Panc1 (cell line): ENCODE measurements at regions not wholly inside any gene's neighbourhood (a gene's known extent, or its start where the extent isn't known, plus 50 kb on each side); places are given as distances from the start of the nearest gene placed in this dataset.
"Not testable (repeated sequence)": the region's sequence is repeated elsewhere in the genome, so short reads cannot be mapped to it uniquely, and the experiment has no call there.

Experiments
- ATAC-seq: fragments of 200-7000 bp; cut with Tn5 transposase; 2 replicates; pipeline ENCODE4 v1.9.1; 2020; ENCODE audit warnings: mild to moderate bottlenecking, moderate library complexity
- BruUV-seq: library from RNA; stranded (reverse); fragments of 400-500 nt; replicated peaks from 2 replicates; lab custom pipeline; 2021; lab: Mats Ljungman, UMichigan
- CTCF ChIA-PET: fragments of 300-600 bp; sonication (Branson Sonifier 250); formaldehyde crosslinking; loops from one replicate; lab custom pipeline; 2022; ENCODE audit warnings: antibody characterized with exemption; lab: Charles Lee
- POLR2A ChIA-PET: fragments of 300-600 bp; sonication (Branson Sonifier 250); formaldehyde crosslinking; loops from one replicate; lab custom pipeline; 2022; ENCODE audit warnings: antibody characterized with exemption; lab: Charles Lee
- DNase-seq: peaks from one replicate; pipeline ENCODE4 v3.0.0-alpha.2; 2010; ENCODE audit warnings: low read depth, low spot score
- H3K27ac ChIP-seq: 2 replicates; pipeline ENCODE4 v1.5.1; 2011; ENCODE audit warnings: mild to moderate bottlenecking, low read length, inconsistent platforms
- H3K27me3 ChIP-seq: fragments of 200-500 bp; sonication (Bioruptor generic); 2 replicates; pipeline ENCODE4 v1.6.0; 2014; ENCODE audit warnings: low read length, inconsistent platforms; ENCODE audit not compliant: control insufficient read depth, insufficient read depth
- H3K36me3 ChIP-seq: fragments of 200-500 bp; sonication (Bioruptor generic); 2 replicates; pipeline ENCODE4 v1.5.1; 2014; ENCODE audit warnings: inconsistent platforms, mild to moderate bottlenecking, low read length, moderate library complexity; ENCODE audit not compliant: control insufficient read depth, insufficient read depth
- H3K4me1 ChIP-seq: 2 replicates; pipeline ENCODE4 v1.5.1; 2011; ENCODE audit warnings: inconsistent platforms, mild to moderate bottlenecking, low read length, moderate library complexity; ENCODE audit not compliant: control insufficient read depth, insufficient read depth
- H3K4me3 ChIP-seq, 2 experiments: 2 replicates each; pipeline ENCODE4 v1.5.1; 2011 to 2012; ENCODE audit warnings: low read depth in 2 of 2, low read length in 2 of 2, mild to moderate bottlenecking in 2 of 2, inconsistent platforms in 1 of 2, moderate library complexity in 1 of 2
- H3K9me3 ChIP-seq: fragments of 200-500 bp; sonication (Bioruptor generic); 2 replicates; pipeline ENCODE4 v1.5.1; 2014; ENCODE audit warnings: low read depth, mild to moderate bottlenecking, inconsistent platforms, low read length, moderate library complexity; ENCODE audit not compliant: control insufficient read depth, insufficient read depth
- CTCF ChIP-seq: fragments of 450-650 bp; IDR thresholded peaks from 2 replicates; pipeline ENCODE4 v1.5.1; 2017; ENCODE audit warnings: mild to moderate bottlenecking
- POLR2AphosphoS5 ChIP-seq: IDR thresholded peaks from 2 replicates; pipeline ENCODE4 v1.6.1; 2012; ENCODE audit warnings: mild to moderate bottlenecking, low read depth, low read length, moderate library complexity
- REST ChIP-seq, 2 experiments: IDR thresholded peaks; 2 replicates each; pipeline ENCODE4 v1.6.1; 2011 to 2012; ENCODE audit warnings: low read depth in 2 of 2, control low read depth in 1 of 2, low read length in 1 of 2, mild to moderate bottlenecking in 1 of 2, moderate library complexity in 1 of 2; ENCODE audit not compliant: insufficient read depth in 1 of 2
- SIN3A ChIP-seq: IDR thresholded peaks from 2 replicates; pipeline ENCODE4 v1.6.1; 2012; ENCODE audit warnings: low read depth, mild to moderate bottlenecking, low read length, moderate library complexity, borderline replicate concordance; ENCODE audit not compliant: insufficient read depth
- TCF7L2 ChIP-seq: IDR thresholded peaks from 2 replicates; pipeline ENCODE4 v1.6.1; 2011; ENCODE audit warnings: mild to moderate bottlenecking, low read depth, low read length, inconsistent platforms
- in situ Hi-C: cut with HindIII; loops from 2 replicates; pipeline ENCODE4 v1.10.0; 2016; ENCODE audit warnings: low sequenced_read_pairs, low pct_unique_long_range_greater_than_20kb
- intact Hi-C: fragments of 100-400 bp; cut with micrococcal nuclease; formaldehyde crosslinking; loops from one replicate; pipeline ENCODE4 v1.10.0; 2022; ENCODE audit not compliant: unreplicated experiment

DNA sequence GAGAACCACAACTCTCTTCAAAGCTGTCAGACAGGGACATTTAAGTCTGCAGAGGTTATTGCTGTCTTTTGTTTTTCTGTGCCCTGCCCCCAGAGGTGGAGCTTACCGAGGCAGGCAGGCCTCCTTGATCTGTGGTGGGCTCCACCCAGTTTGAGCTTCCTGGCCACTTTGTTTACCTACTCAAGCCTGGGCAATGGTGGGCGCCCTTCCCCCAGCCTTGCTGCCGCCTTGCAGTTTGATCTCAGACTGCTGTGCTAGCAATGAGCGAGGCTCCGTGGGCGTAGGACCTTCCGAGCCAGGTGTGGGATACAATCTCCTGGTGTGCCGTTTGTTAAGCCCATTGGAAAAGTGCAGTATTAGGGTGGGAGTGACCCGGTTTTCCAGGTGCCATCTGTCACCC, 822.1 kb downstream of the KCNMA1 start:
- BruUV-seq, H3K27me3 ChIP-seq, intact Hi-C loops, H3K4me3 ChIP-seq, ATAC-seq, H3K4me1 ChIP-seq, DNase-seq, CTCF ChIA-PET, POLR2A ChIA-PET, H3K36me3 ChIP-seq, H3K9me3 ChIP-seq, H3K27ac ChIP-seq, in situ Hi-C loops: not testable (repeated sequence)

GRCh38 chr10:76811430-76811829, 826.2 kb downstream of the KCNMA1 start:
- ChIA-PET CTCF (no interaction called here), POLR2A (no interaction called here)
- TF ChIP-seq REST (IDR thresholded peaks at IDR 0.05; ENCODE audit: insufficient read depth in 1 of 2, low read depth in 2 of 2, low read length in 1 of 2) (no peak), TCF7L2 (no peak), POLR2AphosphoS5 (no peak), SIN3A (no peak), CTCF (no peak)
- Histone ChIP-seq H3K27ac (no peak overlapping the region), H3K27me3 (peaks cover 3% of the 10 kb centered on the region; the same call in 1 of the 2 replicates), H3K9me3 (no peaks in the 10 kb centered on the region), H3K36me3 (no peaks in the 10 kb centered on the region), H3K4me3 (no peak overlapping the region), H3K4me1 (no peaks in the 10 kb centered on the region)
- ATAC-seq = no peak
- DNase-seq = no peak
- intact Hi-C loops (no loop called here), in situ Hi-C loops (no loop called here)
- BruUV-seq = no TSS peak

DNA sequence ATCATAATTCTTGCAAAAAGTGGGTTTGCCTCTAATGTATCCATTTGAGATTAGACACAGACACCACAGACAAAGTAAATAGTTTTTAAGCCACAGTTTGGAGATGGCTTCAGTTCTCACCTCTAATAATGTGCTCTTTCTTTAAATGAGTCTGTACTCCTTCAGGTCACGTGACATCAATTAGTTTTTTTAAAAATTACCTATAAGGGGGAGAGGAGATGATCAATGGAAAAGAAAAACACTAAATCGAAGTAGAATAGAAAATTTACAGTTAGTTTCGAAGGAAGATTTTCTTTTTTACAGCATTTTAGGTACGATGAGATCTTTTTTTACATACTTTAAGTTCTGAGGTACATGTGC, 849.2 kb downstream of the KCNMA1 start:
- no TSS peak for BruUV-seq
- TF ChIP-seq TCF7L2 (no peak), POLR2AphosphoS5 (no peak), REST (IDR thresholded peaks at IDR 0.05; ENCODE audit: insufficient read depth in 1 of 2, low read depth in 2 of 2, low read length in 1 of 2) (no peak), SIN3A (no peak), CTCF (no peak)
- peaks cover 2% of the 10 kb centered on the region; the same call in 1 of the 2 replicates for H3K27me3 ChIP-seq
- no peaks in the 10 kb centered on the region for H3K9me3 ChIP-seq
- no peaks in the 10 kb centered on the region for H3K4me1 ChIP-seq
- H3K36me3 ChIP-seq = no peaks in the 10 kb centered on the region
- in situ Hi-C loops = no loop called here
- DNase-seq (no peak), ATAC-seq (no peak)
- CTCF ChIA-PET = no interaction called here
- intact Hi-C loops = no loop called here
- no peak overlapping the region for H3K4me3 ChIP-seq
- H3K27ac ChIP-seq = no peak overlapping the region
- POLR2A ChIA-PET = no interaction called here
